LNCaP clone FGC (cell line): ENCODE measurements at regions not wholly inside any gene's neighbourhood (a gene's known extent, or its start where the extent isn't known, plus 50 kb on each side); places are given as distances from the start of the nearest gene placed in this dataset.

ENCODE experiments used
- DNase-seq: peaks from one replicate; pipeline ENCODE4 v3.0.0-alpha.2; 2011; ENCODE audit warnings: low read depth
- H3K4me3 ChIP-seq: 2 replicates; pipeline ENCODE4 v1.5.1; 2011; ENCODE audit warnings: mild to moderate bottlenecking, low read depth, low read length, control low read depth
- CTCF ChIP-seq: IDR thresholded peaks from 2 replicates; pipeline ENCODE4 v1.5.1; 2012; ENCODE audit warnings: mild to moderate bottlenecking; ENCODE audit not compliant: control insufficient read depth, insufficient read depth; ENCODE audit errors: extremely low read depth

GRCh38 chr21:28699596-28700259, 292.9 kb downstream of the LTN1 start:
- TF ChIP-seq CTCF, result no peak

GRCh38 chr21:28699186-28699585, 293.5 kb downstream of the LTN1 start:
- TF ChIP-seq CTCF, result no peak
- peak; percentile 63 for DNase-seq
- H3K4me3 ChIP-seq, result no peak overlapping the region

More at GRCh38 chr21:28699596-28700259, 292.9 kb downstream of the LTN1 start:
- H3K4me3 ChIP-seq, result no peak overlapping the region
- DNase-seq, result peak; percentile 92

- no peak for TF ChIP-seq CTCF
- H3K4me3 ChIP-seq, result no peak overlapping the region
- DNase-seq, result no peak
Observed at GRCh38 chr21:28696844-28697410, 295.8 kb downstream of the LTN1 start.

GRCh38 chr21:28693476-28693875, 299.2 kb downstream of the LTN1 start:
- TF ChIP-seq CTCF, result no peak
- no peak for DNase-seq
- H3K4me3 ChIP-seq, result no peak overlapping the region

- H3K4me3 ChIP-seq, result no peak overlapping the region
- no peak for DNase-seq
- no peak for TF ChIP-seq CTCF
Observed at GRCh38 chr21:28690196-28690595, 302.5 kb downstream of the LTN1 start.

- TF ChIP-seq CTCF, result no peak
- DNase-seq, result no peak
- H3K4me3 ChIP-seq, result no peak overlapping the region
Observed at GRCh38 chr21:28688381-28688780, 304.3 kb downstream of the LTN1 start.

- no peak for TF ChIP-seq CTCF
- no peak for DNase-seq
- no peak overlapping the region for H3K4me3 ChIP-seq
Observed at GRCh38 chr21:28687586-28687985, 305.1 kb downstream of the LTN1 start.
